Fibroblast of villous mesenchyme (primary cell): ENCODE measurements at regions not wholly inside any gene's neighbourhood (a gene's known extent, or its start where the extent isn't known, plus 50 kb on each side); places are given as distances from the start of the nearest gene placed in this dataset.

Source experiments
- DNase-seq: peaks from one replicate; pipeline ENCODE4 v3.0.0-alpha.2; 2010; ENCODE audit warnings: low read depth
- H3K4me3 ChIP-seq: 2 replicates; pipeline ENCODE4 v1.5.1; 2011; ENCODE audit warnings: low read depth, mild to moderate bottlenecking, low read length
- CTCF ChIP-seq: IDR thresholded peaks from 2 replicates; pipeline ENCODE4 v1.5.1; 2012; ENCODE audit warnings: low read depth, mild to moderate bottlenecking, low read length; ENCODE audit not compliant: insufficient read depth

DNA sequence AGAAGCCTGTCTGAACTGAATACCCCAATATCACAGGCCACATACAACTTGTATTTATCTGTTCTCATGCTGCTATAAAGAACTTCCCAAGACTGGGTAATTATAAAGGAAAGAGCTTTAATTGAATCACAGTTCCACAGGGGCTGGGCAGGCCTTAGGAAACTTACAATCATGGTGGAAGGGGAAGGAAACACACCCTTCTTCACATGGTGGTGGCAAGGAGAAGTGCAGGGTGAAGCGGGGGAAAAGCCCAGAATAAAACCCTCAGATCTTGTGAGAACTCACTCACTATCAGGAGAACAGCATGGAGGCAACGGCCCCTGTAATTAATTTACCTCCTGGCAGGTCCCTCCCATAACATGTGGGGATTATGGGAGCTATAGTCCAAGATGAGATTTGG lies 50.3 kb upstream of the FNDC1 start:
- no peak for TF ChIP-seq CTCF
- no peak for DNase-seq
- H3K4me3 ChIP-seq, result no peak overlapping the region

- no peak for TF ChIP-seq CTCF
- H3K4me3 ChIP-seq, result no peak overlapping the region
- no peak for DNase-seq
Measured at GRCh38 chr6:159117563-159117962, 51.6 kb upstream of the FNDC1 start.

- no peak for TF ChIP-seq CTCF
- peak; percentile 37 for DNase-seq
- H3K4me3 ChIP-seq, result no peak overlapping the region
Measured at GRCh38 chr6:159117046-159117445, 52.2 kb upstream of the FNDC1 start.

GRCh38 chr6:159116343-159116742 lies 52.9 kb upstream of the FNDC1 start:
- no peak for TF ChIP-seq CTCF
- DNase-seq, result no peak
- H3K4me3 ChIP-seq, result no peak overlapping the region

GRCh38 chr6:159114569-159114968 lies 54.6 kb upstream of the FNDC1 start:
- no peak for TF ChIP-seq CTCF
- no peak for DNase-seq
- H3K4me3 ChIP-seq, result no peak overlapping the region

- H3K4me3 ChIP-seq, result no peak overlapping the region
- no peak for TF ChIP-seq CTCF
- no peak for DNase-seq
Measured at GRCh38 chr6:159113223-159113622, 56.0 kb upstream of the FNDC1 start.

DNA sequence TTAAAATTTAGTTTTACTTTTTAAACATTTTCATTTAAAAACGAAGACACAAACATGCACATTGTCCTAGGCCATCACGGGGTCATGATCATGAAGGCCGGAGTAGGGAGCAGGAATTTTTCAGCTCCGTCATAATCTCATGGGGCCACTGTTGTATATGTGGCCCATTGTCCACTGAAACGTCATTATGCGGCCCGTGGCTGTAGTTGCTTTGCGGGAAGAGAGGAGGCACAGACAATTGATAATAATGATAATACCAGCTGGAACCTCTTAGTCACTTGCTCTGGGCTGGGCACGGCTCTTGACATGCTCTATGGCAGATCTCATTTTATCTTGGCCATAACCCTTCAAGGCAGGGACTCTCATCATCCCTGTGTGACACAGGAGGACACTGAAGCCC lies 56.5 kb upstream of the FNDC1 start:
- H3K4me3 ChIP-seq, result no peak overlapping the region
- no peak for TF ChIP-seq CTCF
- no peak for DNase-seq
